GM21825 (cell line): ENCODE measurements at regions not wholly inside any gene's neighbourhood (a gene's known extent, or its start where the extent isn't known, plus 50 kb on each side); places are given as distances from the start of the nearest gene placed in this dataset.

Experiments
- ATAC-seq: cut with Tn5 transposase; IDR thresholded peaks from one replicate; pipeline ENCODE4 v1.9.1; 2021; ENCODE audit warnings: mild to moderate bottlenecking, moderate library complexity; ENCODE audit not compliant: unreplicated experiment

DNA sequence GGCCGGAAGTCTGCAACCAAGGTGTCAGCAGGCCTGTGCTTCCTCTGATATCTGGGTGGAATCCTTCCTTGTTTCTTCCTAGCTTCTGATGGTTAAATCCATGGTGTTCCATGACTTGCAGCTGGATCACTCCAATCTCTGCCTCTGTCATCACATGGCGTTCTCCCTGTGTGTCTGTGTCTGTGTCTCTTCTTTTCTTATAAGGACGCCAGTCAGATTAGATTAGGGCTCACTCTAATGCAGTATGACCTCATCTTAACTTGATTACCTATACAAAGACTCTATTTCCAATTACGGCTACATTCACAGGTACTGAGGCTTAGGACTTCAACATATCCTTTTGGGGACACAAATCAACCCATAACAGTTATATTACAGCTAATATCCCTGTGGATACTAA is 70.3 kb upstream of the FAM3C start:
- ATAC-seq = no peak

DNA sequence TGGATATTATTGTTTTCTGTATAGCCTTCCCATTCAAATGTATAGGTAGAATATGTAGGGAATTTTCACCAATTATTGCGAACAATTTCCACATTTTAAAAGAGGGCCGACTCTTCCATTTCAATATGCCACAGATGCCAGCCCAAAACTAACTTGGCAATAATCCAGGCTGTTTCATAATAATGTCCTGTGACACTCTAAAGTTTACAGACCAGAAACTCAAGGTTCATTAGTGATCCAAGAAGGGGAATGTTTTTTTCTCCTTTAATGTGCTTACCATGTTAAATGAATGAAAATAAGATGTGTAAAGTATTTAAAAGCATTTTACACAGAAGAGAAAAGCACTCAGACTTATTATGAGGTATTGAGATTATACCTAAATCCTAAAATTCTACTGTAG is 63.0 kb upstream of the FAM3C start:
- no peak for ATAC-seq

GRCh38 chr7:121456785-121457359 is 60.8 kb upstream of the FAM3C start:
- no peak for ATAC-seq

GRCh38 chr7:121456015-121456414 is 59.9 kb upstream of the FAM3C start:
- no peak for ATAC-seq

DNA sequence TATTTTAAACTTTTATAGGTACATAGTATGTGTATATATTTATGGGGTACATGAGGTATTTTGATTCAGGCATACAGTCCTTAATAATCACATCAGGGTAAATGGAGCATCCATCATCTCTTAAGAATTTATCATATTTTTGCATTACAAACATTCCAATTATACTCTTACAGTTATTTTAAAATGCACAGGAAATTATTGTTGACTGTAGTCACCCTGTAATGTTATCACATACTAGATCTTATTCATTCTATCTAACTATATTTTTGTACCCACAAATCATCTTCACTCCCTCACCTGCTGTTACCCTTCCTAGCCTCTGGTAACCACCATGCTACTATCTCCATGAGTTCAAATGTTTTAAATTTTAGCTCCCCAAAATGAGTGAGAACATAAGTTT is 56.3 kb upstream of the FAM3C start:
- no peak for ATAC-seq

DNA sequence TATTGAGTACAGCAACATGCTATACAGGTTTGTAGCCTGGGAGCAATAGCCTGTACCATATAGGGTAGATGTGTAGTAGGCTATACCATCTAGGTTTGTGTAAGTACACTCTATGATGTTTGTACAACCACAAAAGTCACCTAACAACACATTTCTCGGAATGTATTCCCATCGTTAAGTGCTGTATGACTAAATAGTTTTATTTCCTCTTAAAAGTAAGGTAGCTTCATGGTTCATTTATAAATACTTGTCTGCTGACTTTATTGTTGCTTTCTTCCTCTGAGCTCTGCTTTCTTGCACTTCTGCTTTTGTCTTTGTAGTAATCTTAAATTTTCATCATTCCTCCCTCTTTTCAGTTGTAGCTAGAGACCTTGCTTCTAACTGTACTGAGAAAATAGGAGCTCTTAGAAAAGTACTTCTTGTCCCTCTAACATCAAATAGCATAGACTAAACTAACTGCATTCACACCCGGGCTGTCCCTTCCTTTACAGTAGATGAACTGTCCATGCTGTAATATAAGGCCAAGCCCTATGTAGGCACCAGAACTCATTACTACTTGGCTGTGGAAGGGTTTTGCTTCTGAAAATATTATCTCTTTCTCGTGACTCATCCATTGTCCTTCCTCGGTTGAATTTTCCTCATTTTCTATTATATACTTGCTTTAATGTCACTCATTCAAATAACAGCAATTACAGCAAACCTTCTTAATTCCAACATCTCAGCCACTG is 55.4 kb upstream of the FAM3C start:
- no peak for ATAC-seq

DNA sequence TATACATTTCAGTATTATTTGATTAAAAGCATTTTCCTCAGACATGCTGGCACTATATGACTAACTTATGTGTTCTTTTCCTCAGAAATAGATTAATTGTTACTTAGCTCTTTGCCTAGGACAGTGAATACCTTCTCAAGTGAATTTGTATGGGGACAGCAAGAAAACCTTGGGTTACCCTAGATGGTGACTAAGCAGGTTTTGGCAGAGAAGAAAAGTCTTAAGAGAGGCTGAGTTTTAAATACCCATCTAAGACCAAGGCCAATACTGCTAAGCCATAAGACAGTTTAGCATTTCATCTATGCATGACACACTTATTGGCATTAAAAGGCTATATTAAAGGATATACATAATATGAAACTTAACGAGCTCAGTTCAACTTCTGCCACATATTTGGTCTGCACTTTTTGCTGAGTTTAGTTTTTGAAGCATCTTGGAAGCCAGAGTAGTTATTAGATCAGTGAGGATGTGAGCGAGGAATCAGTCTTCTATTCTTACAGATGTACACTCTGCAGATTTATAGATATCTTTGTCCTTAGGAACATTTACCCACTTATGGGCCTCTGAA is 54.6 kb upstream of the FAM3C start:
- ATAC-seq = no peak

- no peak for ATAC-seq
Observed at GRCh38 chr7:121449735-121450240, 53.7 kb upstream of the FAM3C start.

GRCh38 chr7:121449329-121449728 is 53.2 kb upstream of the FAM3C start:
- ATAC-seq = no peak

- no peak for ATAC-seq
Observed at GRCh38 chr7:121448429-121448828, 52.3 kb upstream of the FAM3C start.

DNA sequence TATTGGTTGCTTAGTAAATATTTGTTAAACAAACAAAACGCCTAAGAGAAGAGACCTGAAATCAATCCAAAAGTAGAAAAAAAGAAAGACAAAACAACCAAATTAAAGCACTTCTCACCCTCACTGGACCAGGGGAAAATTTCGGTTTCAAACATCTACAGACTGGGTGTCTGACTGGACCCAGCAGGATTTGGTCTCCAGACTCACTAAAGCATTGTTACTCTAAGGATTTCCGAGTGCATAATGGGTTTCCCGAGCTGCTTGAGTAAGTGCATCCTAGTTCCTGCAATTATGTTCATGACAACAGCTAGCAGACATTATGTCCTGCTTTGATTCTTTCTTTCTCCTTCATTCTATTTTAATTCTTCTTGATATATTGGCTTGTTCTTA is 51.8 kb upstream of the FAM3C start:
- ATAC-seq = no peak

- ATAC-seq = no peak
Observed at GRCh38 chr7:121447243-121447910, 51.3 kb upstream of the FAM3C start.

DNA sequence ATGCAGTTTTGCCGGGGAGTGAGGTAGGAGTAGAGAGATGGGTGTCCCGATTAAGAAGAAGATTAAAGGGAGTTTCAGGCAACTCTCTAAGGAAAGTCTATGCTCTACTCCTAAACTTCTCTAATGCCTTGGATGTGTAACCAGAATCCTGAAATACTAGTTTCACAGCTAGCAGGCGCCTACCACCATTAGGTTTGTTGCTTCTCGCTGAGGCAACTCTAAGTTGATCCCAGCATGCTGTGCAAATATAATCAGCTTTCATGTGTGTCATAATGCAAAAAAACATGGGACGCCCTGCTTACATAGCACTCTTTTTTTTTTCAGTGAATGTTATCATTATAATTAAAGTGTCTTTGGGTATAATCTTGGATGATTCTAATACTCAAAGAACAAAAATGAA is 50.4 kb upstream of the FAM3C start:
- ATAC-seq = no peak
